ENCODE measurements at regions not wholly inside any gene's neighbourhood (a gene's known extent, or its start where the extent isn't known, plus 50 kb on each side); places are given as distances from the start of the nearest gene placed in this dataset.

GRCh38 chr7:91374321-91374989 is 110.2 kb downstream of the FZD1 start:
- CTCF ChIA-PET: interaction anchor here (1.0 to 1.3 kb wide), 2 partner anchors 12 to 87 kb away, joined by 4 read pairs; no protein-coding TSS in a partner anchor
- no peak for TF ChIP-seq CTCF (IDR thresholded peaks at IDR 0.05; ENCODE audit: control extremely low read depth, extremely low read depth, low read depth, missing control alignments)

GRCh38 chr7:91375378-91375777 is 111.1 kb downstream of the FZD1 start:
- no peak for DNase-seq (ENCODE audit: extremely low spot score)
- CTCF ChIA-PET: interaction anchor here (0.6 to 1.4 kb wide), 2 partner anchors 9 to 83 kb away, joined by 3 to 6 read pairs; no protein-coding TSS in a partner anchor

More at GRCh38 chr7:91374321-91374989, 110.2 kb downstream of the FZD1 start:
- no peak for DNase-seq (ENCODE audit: extremely low spot score)
- POLR2A ChIA-PET: no interaction called here

GRCh38 chr7:91378131-91378530 is 113.9 kb downstream of the FZD1 start:
- POLR2A ChIA-PET: no interaction called here
- no peak for TF ChIP-seq CTCF (IDR thresholded peaks at IDR 0.05; ENCODE audit: control extremely low read depth, extremely low read depth, low read depth, missing control alignments)
- no peak for DNase-seq (ENCODE audit: extremely low spot score)
- CTCF ChIA-PET: no interaction called here

More at GRCh38 chr7:91375378-91375777, 111.1 kb downstream of the FZD1 start:
- TF ChIP-seq CTCF (IDR thresholded peaks at IDR 0.05; ENCODE audit: control extremely low read depth, extremely low read depth, low read depth, missing control alignments): no peak
- POLR2A ChIA-PET: no interaction called here

- CTCF ChIA-PET: no interaction called here
- no peak for TF ChIP-seq CTCF (IDR thresholded peaks at IDR 0.05; ENCODE audit: control extremely low read depth, extremely low read depth, low read depth, missing control alignments)
- POLR2A ChIA-PET: no interaction called here
- no peak for DNase-seq (ENCODE audit: extremely low spot score)
Observed at GRCh38 chr7:91379236-91379635, 115.0 kb downstream of the FZD1 start.

GRCh38 chr7:91379991-91380390 is 115.8 kb downstream of the FZD1 start:
- TF ChIP-seq CTCF (IDR thresholded peaks at IDR 0.05; ENCODE audit: control extremely low read depth, extremely low read depth, low read depth, missing control alignments): no peak
- ChIA-PET POLR2A (no interaction called here), CTCF (no interaction called here)
- DNase-seq (ENCODE audit: extremely low spot score): no peak

- CTCF ChIA-PET: interaction anchor here (1.2 to 1.4 kb wide), 2 partner anchors 22 to 41 kb away, joined by 3 read pairs; no protein-coding TSS in a partner anchor
- POLR2A ChIA-PET: interaction anchor here (0.7 kb wide), 1 partner anchor 83 kb away, joined by 3 read pairs; no protein-coding TSS in a partner anchor
- no peak for TF ChIP-seq CTCF (IDR thresholded peaks at IDR 0.05; ENCODE audit: control extremely low read depth, extremely low read depth, low read depth, missing control alignments)
Observed at GRCh38 chr7:91383053-91383904, 119.0 kb downstream of the FZD1 start.

More at GRCh38 chr7:91383053-91383904, 119.0 kb downstream of the FZD1 start:
- DNase-seq (ENCODE audit: extremely low spot score): no peak

All from GM10248 (cell line).